GM10266 (cell line): ENCODE measurements at regions not wholly inside any gene's neighbourhood (a gene's known extent, or its start where the extent isn't known, plus 50 kb on each side); places are given as distances from the start of the nearest gene placed in this dataset.

ENCODE experiments used
- DNase-seq: peaks from one replicate; pipeline ENCODE4 v3.0.0; 2012; ENCODE audit errors: extremely low spot score
- CTCF ChIP-seq: IDR thresholded peaks from 2 replicates; pipeline ENCODE4 v1.5.1; 2012; ENCODE audit warnings: mild to moderate bottlenecking, low read depth; ENCODE audit not compliant: control insufficient read depth, insufficient read depth; ENCODE audit errors: missing control alignments

DNA sequence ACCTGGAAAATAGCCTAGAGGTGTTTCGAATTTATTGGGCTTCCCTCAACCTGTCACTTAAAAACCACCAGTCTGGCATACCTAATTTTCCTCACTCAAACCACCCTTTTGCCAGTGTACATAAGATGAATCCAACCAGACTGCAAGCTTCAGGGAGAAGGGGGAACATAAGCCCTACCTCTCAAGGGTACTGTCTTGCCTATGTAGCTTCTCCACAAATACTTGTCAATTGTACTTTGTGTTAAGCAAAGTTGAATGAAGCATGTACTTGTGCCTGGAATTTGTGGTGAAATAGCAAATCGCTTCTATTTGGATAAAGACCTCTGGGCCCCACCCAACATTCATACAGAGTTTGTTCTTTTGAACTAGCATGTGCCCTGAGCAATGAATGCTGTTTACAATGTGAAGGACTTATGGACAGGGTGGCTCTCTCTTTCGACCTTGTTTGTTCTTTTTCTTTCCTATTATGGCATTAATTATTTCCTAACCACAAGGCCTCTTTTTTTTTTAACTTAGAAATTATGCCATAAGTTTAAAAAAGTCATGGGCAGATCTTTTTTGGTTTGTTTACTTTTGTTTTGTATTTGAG lies 580.2 kb downstream of the EBF1 start:
- no peak for DNase-seq
- no peak for TF ChIP-seq CTCF

GRCh38 chr5:158516521-158516920 lies 583.2 kb downstream of the EBF1 start:
- TF ChIP-seq CTCF = no peak
- DNase-seq = no peak

DNA sequence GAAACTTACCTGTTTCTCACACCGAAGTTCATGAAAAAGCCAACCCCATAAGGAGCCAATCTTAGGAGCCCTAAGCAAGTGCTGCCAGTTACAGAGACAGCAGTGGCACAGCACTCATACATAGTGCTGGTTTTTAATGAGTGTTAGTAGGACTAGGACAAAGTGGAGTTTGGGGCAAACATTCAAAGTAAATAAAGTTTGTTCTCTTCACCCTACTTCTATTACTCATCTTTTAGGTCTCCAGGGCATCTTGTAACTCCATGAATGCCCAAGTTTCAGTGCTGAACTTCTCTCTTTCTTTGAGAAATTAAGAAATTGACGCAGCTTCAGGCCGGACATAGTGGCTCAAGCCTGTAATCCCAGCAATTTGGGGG lies 584.7 kb downstream of the EBF1 start:
- no peak for TF ChIP-seq CTCF
- no peak for DNase-seq

DNA sequence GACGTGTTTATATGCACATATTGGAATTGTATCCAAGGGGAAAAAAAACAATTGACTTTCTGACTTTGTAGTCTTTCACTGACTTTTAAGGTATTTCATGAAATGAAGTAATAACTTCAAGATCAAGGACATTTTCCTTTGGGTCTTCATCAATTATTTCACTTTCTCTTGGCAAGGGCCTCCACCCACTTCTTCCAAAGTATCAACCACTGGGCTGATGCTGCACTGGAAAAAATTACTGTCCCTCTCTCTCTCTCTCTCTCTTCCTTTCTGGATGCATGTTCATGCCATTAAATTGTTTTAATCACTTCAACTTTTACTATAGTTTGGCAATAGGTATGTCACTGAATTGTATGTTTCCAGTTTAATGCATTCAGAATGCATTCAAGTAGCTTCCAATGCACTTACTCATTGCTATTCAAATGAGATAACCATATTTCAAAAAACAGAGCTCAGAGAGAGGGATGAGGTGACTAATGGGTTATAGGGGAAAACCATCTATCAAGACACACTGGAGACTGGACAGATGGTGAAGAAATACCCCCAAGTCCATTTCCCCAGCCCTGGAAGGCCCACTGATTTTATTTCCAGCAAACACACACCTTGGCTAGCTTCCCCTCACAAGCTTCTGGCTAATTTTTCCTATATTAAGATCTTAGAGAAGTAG lies 585.3 kb downstream of the EBF1 start:
- DNase-seq = no peak
- TF ChIP-seq CTCF = no peak

- DNase-seq = no peak
- TF ChIP-seq CTCF = no peak
Measured at GRCh38 chr5:158513490-158514318, 586.0 kb downstream of the EBF1 start.

DNA sequence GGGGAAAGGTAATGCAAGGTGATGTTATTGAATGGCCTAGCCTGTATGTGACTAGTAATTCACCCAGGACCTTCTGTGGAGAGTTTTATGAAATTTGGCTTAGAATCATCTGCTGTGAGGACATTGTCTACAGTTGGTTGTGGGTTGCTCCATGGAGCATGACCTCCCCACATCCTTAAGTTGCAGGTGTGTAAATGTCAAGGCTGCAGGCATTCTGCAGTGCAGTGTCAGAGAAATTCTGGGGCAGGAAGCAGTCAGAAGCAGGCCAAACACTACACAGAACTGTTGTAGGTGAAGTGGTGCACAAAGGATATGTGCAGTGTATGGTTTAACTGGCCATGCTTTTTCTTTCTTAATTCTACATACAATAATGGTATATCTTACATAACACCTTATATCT lies 588.3 kb downstream of the EBF1 start:
- peak; percentile 50 for DNase-seq
- no peak for TF ChIP-seq CTCF

DNA sequence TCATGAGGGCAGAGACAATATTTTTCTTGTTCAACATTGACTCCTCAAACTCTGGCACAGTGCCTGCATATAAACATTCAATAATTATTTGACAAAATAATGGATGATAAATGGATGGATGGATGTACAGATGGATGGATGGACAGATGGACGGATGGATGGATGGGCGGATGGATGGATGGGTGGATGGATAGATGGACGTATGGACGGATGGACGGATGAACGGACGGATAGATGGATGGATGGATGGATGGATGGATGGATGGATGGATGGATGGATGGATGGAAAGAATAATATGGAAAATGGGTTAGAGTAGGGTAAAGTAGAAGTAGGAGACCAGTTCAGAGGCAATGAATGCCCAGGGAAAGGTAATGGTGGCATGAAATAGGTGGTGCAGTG lies 589.2 kb downstream of the EBF1 start:
- no peak for TF ChIP-seq CTCF
- no peak for DNase-seq
